ENCODE measurements at regions not wholly inside any gene's neighbourhood (a gene's known extent, or its start where the extent isn't known, plus 50 kb on each side); places are given as distances from the start of the nearest gene placed in this dataset.

GRCh38 chr2:64205415-64205814, 61.2 kb upstream of the PELI1 start:
- ATAC-seq (ENCODE audit: low read depth), result no peak
- peak overlapping the region in 1 of 5 experiments; percentile 1 for H3K4me3 ChIP-seq (ENCODE audit: control extremely low read depth in 1 of 5, extremely low read depth in 1 of 5, insufficient read depth in 1 of 5, low read depth in 2 of 5, low read length in 4 of 5)
- intact Hi-C loops (cut with micrococcal nuclease), result no loop called here
- H3K9ac ChIP-seq (ENCODE audit: low read length), result no peak overlapping the region
- Mint-ChIP-seq H3K27me3 (no peaks in the 10 kb centered on the region), H3K27ac (peak overlapping the region; percentile 22), H3K4me1 (peaks cover 52% of the 10 kb centered on the region), H3K4me3 (peak overlapping the region; percentile 31), H3K9me3 (ENCODE audit: insufficient read depth) (peaks cover 2% of the 10 kb centered on the region)
- H3K9me3 ChIP-seq (ENCODE audit: control extremely low read depth in 1 of 3, control insufficient read depth in 2 of 3, insufficient read depth in 1 of 3, low read length in 2 of 3), result no peaks in the 10 kb centered on the region
- H3K4me1 ChIP-seq (ENCODE audit: control insufficient read depth in 2 of 2, insufficient read depth in 2 of 2, low read length in 2 of 2), result peaks cover 44 to 46% of the 10 kb centered on the region in 2 donors
- no peak for TF ChIP-seq CTCF (IDR thresholded peaks at IDR 0.05)
- no peak for TF ChIP-seq EZH2 (IDR thresholded peaks at IDR 0.05; ENCODE audit: borderline replicate concordance, insufficient read depth, low read depth, low read length, poor library complexity, severe bottlenecking)
- 50% methylated on average over 1 of the region's 2 CpGs for WGBS (ENCODE audit: insufficient coverage)
- H3K36me3 ChIP-seq (replicated peaks in 1 of 2; ENCODE audit: control extremely low read depth in 1 of 2, control insufficient read depth in 1 of 2, extremely low read depth in 1 of 2, insufficient read depth in 2 of 2, low read length in 1 of 2), result no peaks in the 10 kb centered on the region
- DNase-seq, result no peak
- H3K4me2 ChIP-seq (replicated peaks; ENCODE audit: low read depth, low read length, poor library complexity, severe bottlenecking), result peak overlapping the region; percentile 66
- no peaks in the 10 kb centered on the region for H3K79me2 ChIP-seq (ENCODE audit: control insufficient read depth, insufficient read depth, low read length)
- no peaks in the 10 kb centered on the region for H4K20me1 ChIP-seq (ENCODE audit: control insufficient read depth, insufficient read depth, low read length, poor library complexity, severe bottlenecking)
- CTCF ChIA-PET, result interaction anchor here (1.5 to 1.6 kb wide), 2 partner anchors 12 to 57 kb away, joined by 4 to 5 read pairs; no protein-coding TSS in a partner anchor
- POLR2A ChIA-PET, result interaction anchor here (1.1 kb wide), 1 partner anchor 9 kb away, joined by 4 read pairs; no protein-coding TSS in a partner anchor
- H3K27ac ChIP-seq (ENCODE audit: low read length in 2 of 2), result peak overlapping the region; percentile 59 to 70
- no peaks in the 10 kb centered on the region for H3K27me3 ChIP-seq (replicated peaks in 1 of 4; ENCODE audit: control extremely low read depth in 1 of 4, control insufficient read depth in 3 of 4, insufficient read depth in 4 of 4, low read length in 3 of 4)
- H2AFZ ChIP-seq (ENCODE audit: insufficient read depth, low read depth, low read length, poor library complexity, severe bottlenecking), result no peak overlapping the region

- Histone ChIP-seq H3K9me3 (ENCODE audit: control extremely low read depth in 1 of 3, control insufficient read depth in 2 of 3, insufficient read depth in 1 of 3, low read length in 2 of 3) (no peaks in the 10 kb centered on the region), H3K27me3 (replicated peaks in 1 of 4; ENCODE audit: control extremely low read depth in 1 of 4, control insufficient read depth in 3 of 4, insufficient read depth in 4 of 4, low read length in 3 of 4) (no peaks in the 10 kb centered on the region), H3K9ac (ENCODE audit: low read length) (no peak overlapping the region), H3K79me2 (ENCODE audit: control insufficient read depth, insufficient read depth, low read length) (no peaks in the 10 kb centered on the region), H3K36me3 (replicated peaks in 1 of 2; ENCODE audit: control extremely low read depth in 1 of 2, control insufficient read depth in 1 of 2, extremely low read depth in 1 of 2, insufficient read depth in 2 of 2, low read length in 1 of 2) (no peaks in the 10 kb centered on the region), H3K4me2 (replicated peaks; ENCODE audit: low read depth, low read length, poor library complexity, severe bottlenecking) (peak overlapping the region; percentile 5), H3K4me3 (ENCODE audit: control extremely low read depth in 1 of 5, extremely low read depth in 1 of 5, insufficient read depth in 1 of 5, low read depth in 2 of 5, low read length in 4 of 5) (peak overlapping the region in 1 of 5 experiments; percentile 12), H2AFZ (ENCODE audit: insufficient read depth, low read depth, low read length, poor library complexity, severe bottlenecking) (peak overlapping the region; percentile 23), H3K27ac (ENCODE audit: low read length in 2 of 2) (peak overlapping the region; percentile 47 to 67), H3K4me1 (ENCODE audit: control insufficient read depth in 2 of 2, insufficient read depth in 2 of 2, low read length in 2 of 2) (peaks cover 64 to 66% of the 10 kb centered on the region in 2 donors), H4K20me1 (ENCODE audit: control insufficient read depth, insufficient read depth, low read length, poor library complexity, severe bottlenecking) (no peaks in the 10 kb centered on the region)
- Mint-ChIP-seq H3K27ac (peak overlapping the region; percentile 78), H3K9me3 (ENCODE audit: insufficient read depth) (no peaks in the 10 kb centered on the region), H3K27me3 (no peaks in the 10 kb centered on the region), H3K4me1 (peaks cover 63% of the 10 kb centered on the region), H3K4me3 (peak overlapping the region; percentile 37)
- ATAC-seq (ENCODE audit: low read depth) (peak; percentile 23), DNase-seq (peak; percentile 49)
- no peak for TF ChIP-seq EZH2 (IDR thresholded peaks at IDR 0.05; ENCODE audit: borderline replicate concordance, insufficient read depth, low read depth, low read length, poor library complexity, severe bottlenecking)
- no peak for TF ChIP-seq CTCF (IDR thresholded peaks at IDR 0.05)
- ChIA-PET POLR2A (no interaction called here), CTCF (interaction anchor here (0.9 to 1.0 kb wide), 2 partner anchors 15 to 121 kb away, joined by 3 to 5 read pairs; no protein-coding TSS in a partner anchor)
- no CpG with 5 or more reads among the region's 1 CpG for WGBS (ENCODE audit: insufficient coverage)
- intact Hi-C loops (cut with micrococcal nuclease), result no loop called here
Measured at GRCh38 chr2:64207573-64207972, 63.4 kb upstream of the PELI1 start.

Measured in B cell (primary cell).